Right lobe of liver (tissue), 6 donors: ENCODE measurements at regions not wholly inside any gene's neighbourhood (a gene's known extent, or its start where the extent isn't known, plus 50 kb on each side); places are given as distances from the start of the nearest gene placed in this dataset.

Experiments used
- ATAC-seq, 4 donors: fragments of 200-7000 bp; cut with Tn5 transposase; one replicate each; pipeline ENCODE4 v1.9.1; 2020; ENCODE audit warnings: mild to moderate bottlenecking in 4 of 4, moderate library complexity in 4 of 4
- DNase-seq, 3 donors: peaks; one replicate each; pipeline ENCODE4 v3.0.0-alpha.2; 2020
- H3K27ac ChIP-seq, 3 donors: fragments of 200-600 bp; one replicate each; pipeline ENCODE4 v1.8.0; 2022
- H3K27me3 ChIP-seq, 2 donors: fragments of 200-600 bp; one replicate each; pipeline ENCODE4 v1.8.0; 2022
- H3K36me3 ChIP-seq, 4 donors: fragments of 200-600 bp; sonication (generic) in 1 of 4; one replicate each; pipeline versions ENCODE4 v1.5.1 to v1.8.0; 2017 to 2022; ENCODE audit warnings: control low read depth in 1 of 4
- H3K4me1 ChIP-seq, 4 donors: fragments of 200-600 bp; sonication (generic) in 1 of 4; one replicate each; pipeline versions ENCODE4 v1.5.1 to v1.8.0; 2017 to 2022; ENCODE audit warnings: control low read depth in 1 of 4
- H3K4me3 ChIP-seq, 3 donors: fragments of 200-600 bp; one replicate each; pipeline ENCODE4 v1.8.0; 2022
- H3K9me3 ChIP-seq, 4 donors: fragments of 200-600 bp; sonication (generic) in 1 of 4; one replicate each; pipeline versions ENCODE4 v1.5.1 to v1.8.0; 2017 to 2022; ENCODE audit warnings: control low read depth in 1 of 4
- POLR2A ChIP-seq: fragments of 450-650 bp; IDR thresholded peaks from one replicate; pipeline ENCODE4 v1.6.1; 2017; ENCODE audit warnings: antibody characterized with exemption, mild to moderate bottlenecking
- WGBS: methylation state at CpG from one replicate; pipeline ENCODE4 v1.1.6; 2018; ENCODE audit warnings: low coverage, low lambda C conversion rate; ENCODE audit not compliant: insufficient coverage; ENCODE audit errors: missing lambda C conversion rate; 5-methylcytosine and 5-hydroxymethylcytosine counted together
- intact Hi-C, 2 donors: fragments of 100-400 bp; cut with DNase I; formaldehyde crosslinking; loops; one replicate each; pipeline versions ENCODE4 v1.11.2 to v1.14.1; 2022
- TF ChIP-seq, protein P1 (sequence below), 4 donors: fragments of 200-600 bp in 3 of 4; fragments of 450-650 bp in 1 of 4; IDR thresholded peaks; one replicate each; pipeline versions ENCODE4 v1.5.1 to v1.8.0; 2016 to 2022; ENCODE audit warnings: antibody characterized with exemption in 4 of 4, mild to moderate bottlenecking in 2 of 4
- donor health status: DM: no; HTN: yes; CAD: no.
- donor health status: DM: no; HTN: no; CAD: no.
- donor health status: DM: no; HTN: no; CAD: no.
- donor health status: DM: no; HTN: yes; CAD: no.
- donor health status: DM: no; HTN: yes; CAD: no.

DNA sequence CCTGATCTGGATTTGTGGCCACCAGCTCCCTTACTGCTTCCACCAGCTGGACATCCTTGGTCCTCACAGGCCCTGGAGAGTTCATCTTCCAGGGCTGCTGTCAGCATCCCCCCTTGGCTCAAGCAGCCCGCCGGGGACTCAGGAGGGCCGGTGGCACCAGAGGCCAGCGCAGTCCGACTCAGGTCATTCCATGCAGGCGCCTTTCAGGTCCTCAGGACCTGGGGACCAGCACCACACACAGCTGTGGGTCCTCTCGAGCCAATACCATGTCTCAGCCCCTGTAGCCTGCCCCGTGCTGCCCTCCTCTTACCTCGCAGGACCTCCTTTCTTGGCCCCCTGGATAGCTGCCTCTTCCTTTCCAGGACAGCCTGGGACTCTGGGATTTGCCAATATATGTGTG lies 145.5 kb downstream of the BMS1 start:
- Histone ChIP-seq H3K36me3 (no peaks in the 10 kb centered on the region), H3K27me3 (no peaks in the 10 kb centered on the region), H3K4me1 (no peaks in the 10 kb centered on the region), H3K9me3 (no peaks in the 10 kb centered on the region), H3K27ac (no peak overlapping the region), H3K4me3 (no peak overlapping the region)
- intact Hi-C loops, result no loop called here
- no peak for ATAC-seq
- DNase-seq, result no peak
- TF ChIP-seq, protein P1, sequence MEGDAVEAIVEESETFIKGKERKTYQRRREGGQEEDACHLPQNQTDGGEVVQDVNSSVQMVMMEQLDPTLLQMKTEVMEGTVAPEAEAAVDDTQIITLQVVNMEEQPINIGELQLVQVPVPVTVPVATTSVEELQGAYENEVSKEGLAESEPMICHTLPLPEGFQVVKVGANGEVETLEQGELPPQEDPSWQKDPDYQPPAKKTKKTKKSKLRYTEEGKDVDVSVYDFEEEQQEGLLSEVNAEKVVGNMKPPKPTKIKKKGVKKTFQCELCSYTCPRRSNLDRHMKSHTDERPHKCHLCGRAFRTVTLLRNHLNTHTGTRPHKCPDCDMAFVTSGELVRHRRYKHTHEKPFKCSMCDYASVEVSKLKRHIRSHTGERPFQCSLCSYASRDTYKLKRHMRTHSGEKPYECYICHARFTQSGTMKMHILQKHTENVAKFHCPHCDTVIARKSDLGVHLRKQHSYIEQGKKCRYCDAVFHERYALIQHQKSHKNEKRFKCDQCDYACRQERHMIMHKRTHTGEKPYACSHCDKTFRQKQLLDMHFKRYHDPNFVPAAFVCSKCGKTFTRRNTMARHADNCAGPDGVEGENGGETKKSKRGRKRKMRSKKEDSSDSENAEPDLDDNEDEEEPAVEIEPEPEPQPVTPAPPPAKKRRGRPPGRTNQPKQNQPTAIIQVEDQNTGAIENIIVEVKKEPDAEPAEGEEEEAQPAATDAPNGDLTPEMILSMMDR (IDR thresholded peaks at IDR 0.05), result no peak
- TF ChIP-seq POLR2A, result no peak
- WGBS, result no CpG with 5 or more reads among the region's 9 CpGs

DNA sequence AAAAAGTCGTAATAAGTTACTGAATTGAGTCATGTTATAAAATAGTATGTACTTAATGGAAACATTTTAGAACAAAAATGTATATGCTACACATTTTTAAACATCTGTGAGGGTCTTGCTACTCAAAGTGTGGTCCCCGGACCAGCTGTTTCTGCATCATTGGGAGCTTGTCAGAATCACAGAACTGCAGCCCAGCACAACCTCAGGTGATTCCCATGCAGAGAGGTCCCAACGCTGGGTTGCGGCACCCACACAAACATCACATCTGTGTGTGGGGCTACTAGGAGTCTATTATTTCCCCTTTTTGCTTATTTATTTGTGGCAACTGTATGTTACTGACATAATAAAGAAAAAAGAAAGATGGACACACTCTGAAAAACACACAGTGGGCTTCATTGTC lies 146.6 kb downstream of the BMS1 start:
- ATAC-seq (no peak), DNase-seq (no peak)
- H3K4me1 ChIP-seq, result no peaks in the 10 kb centered on the region
- H3K9me3 ChIP-seq, result no peaks in the 10 kb centered on the region
- intact Hi-C loops, result no loop called here
- H3K27me3 ChIP-seq, result peaks cover 0 to 6% of the 10 kb centered on the region in 2 donors
- no peak overlapping the region for H3K27ac ChIP-seq
- WGBS, result 77% methylated on average over 4 of the region's 4 CpGs
- H3K36me3 ChIP-seq, result no peaks in the 10 kb centered on the region
- TF ChIP-seq, protein P1 (IDR thresholded peaks at IDR 0.05), result no peak
- no peak for TF ChIP-seq POLR2A
- no peak overlapping the region for H3K4me3 ChIP-seq

DNA sequence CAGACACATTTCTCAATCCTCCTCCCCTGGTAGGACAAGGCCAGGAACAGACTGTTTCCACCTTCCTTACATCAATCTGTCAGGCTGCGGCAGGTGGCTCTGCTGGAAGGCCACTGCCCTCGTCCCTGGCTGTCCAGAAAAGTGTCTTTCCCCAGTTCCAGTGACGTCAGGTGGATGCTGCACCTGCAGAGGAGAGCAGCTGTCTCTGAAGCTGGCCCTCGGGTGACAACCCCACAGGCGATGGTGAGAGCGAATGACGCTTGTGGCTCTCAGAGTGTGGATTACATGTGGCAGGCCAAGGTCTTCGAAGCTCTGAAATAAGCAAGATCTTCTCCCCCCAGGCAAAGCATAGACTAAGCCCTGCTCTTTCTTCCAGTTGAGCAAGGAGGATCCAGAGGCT lies 146.9 kb upstream of the RET start:
- DNase-seq (no peak), ATAC-seq (no peak)
- H3K4me3 ChIP-seq, result no peak overlapping the region
- intact Hi-C loops, result no loop called here
- H3K9me3 ChIP-seq, result no peaks in the 10 kb centered on the region
- no peak overlapping the region for H3K27ac ChIP-seq
- no peaks in the 10 kb centered on the region for H3K36me3 ChIP-seq
- H3K27me3 ChIP-seq, result peaks cover 0 to 6% of the 10 kb centered on the region in 2 donors
- H3K4me1 ChIP-seq, result no peaks in the 10 kb centered on the region
- 100% methylated on average over 1 of the region's 8 CpGs for WGBS
- TF ChIP-seq, protein P1 (IDR thresholded peaks at IDR 0.05), result no peak
- TF ChIP-seq POLR2A, result no peak

DNA sequence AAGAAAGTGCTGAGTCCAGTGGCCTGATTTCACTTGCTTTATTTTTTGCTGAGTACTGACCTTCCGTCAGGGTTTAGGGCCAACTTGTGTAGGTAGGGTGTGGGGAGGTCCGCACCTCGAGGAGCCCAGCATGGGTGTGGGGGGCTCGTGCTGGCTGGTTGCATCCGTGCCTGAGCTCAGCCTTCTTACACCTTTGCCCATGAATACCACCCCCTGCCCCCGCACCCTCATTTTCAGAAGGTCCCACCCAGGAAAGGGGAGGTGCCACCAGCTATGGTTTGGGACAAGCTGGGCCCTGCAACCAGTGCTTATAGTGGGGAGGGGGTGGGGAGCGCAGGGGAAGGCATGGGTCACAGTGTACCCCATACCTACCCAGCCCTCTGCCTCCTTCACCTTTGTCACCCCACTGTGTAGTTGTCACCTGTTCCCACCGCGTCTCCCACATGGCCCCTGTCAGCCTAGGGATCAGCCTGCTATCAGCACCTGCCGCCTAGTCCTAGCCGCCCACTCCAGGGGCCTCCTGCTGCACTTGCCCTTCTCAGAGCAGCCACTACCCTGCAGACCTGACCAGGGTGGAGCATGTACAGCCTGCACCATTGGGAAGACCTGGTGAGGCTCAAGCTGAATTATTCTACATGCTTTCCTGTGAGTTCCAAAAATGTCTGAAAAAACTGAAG lies 146.2 kb upstream of the RET start:
- DNase-seq, result no peak
- H3K36me3 ChIP-seq, result no peaks in the 10 kb centered on the region

More for the DNA sequence above, 146.2 kb upstream of the RET start:
- ATAC-seq, result no peak
- Histone ChIP-seq H3K27ac (no peak overlapping the region), H3K27me3 (peaks cover 0 to 6% of the 10 kb centered on the region in 2 donors), H3K4me1 (no peaks in the 10 kb centered on the region), H3K9me3 (no peaks in the 10 kb centered on the region), H3K4me3 (no peak overlapping the region)
- TF ChIP-seq, protein P1 (IDR thresholded peaks at IDR 0.05), result no peak
- TF ChIP-seq POLR2A, result no peak
- intact Hi-C loops, result no loop called here
- WGBS, result 60% methylated on average over 4 of the region's 11 CpGs
